IMR-90 (cell line): ENCODE measurements at regions not wholly inside any gene's neighbourhood (a gene's known extent, or its start where the extent isn't known, plus 50 kb on each side); places are given as distances from the start of the nearest gene placed in this dataset.

Source experiments
- ATAC-seq: fragments of 200-7000 bp; cut with Tn5 transposase; 2 replicates; pipeline ENCODE4 v1.9.1; 2020; ENCODE audit warnings: low read depth, mild to moderate bottlenecking, moderate library complexity
- BruUV-seq: library from RNA; stranded (reverse); fragments of 400-500 nt; replicated peaks from 2 replicates; lab custom pipeline; 2021; lab: Mats Ljungman, UMichigan
- CTCF ChIA-PET: fragments of 300-600 bp; formaldehyde crosslinking; extraction: SDS; loops from one replicate; lab custom pipeline; 2021; ENCODE audit warnings: antibody characterized with exemption; lab: Yijun Ruan, JAX
- POLR2A ChIA-PET: fragments of 300-600 bp; sonication (Branson Sonifier 250); formaldehyde crosslinking; loops from one replicate; lab custom pipeline; 2022; ENCODE audit warnings: antibody characterized with exemption; ENCODE audit not compliant: unreplicated experiment; lab: Charles Lee
- DNase-seq: peaks from one replicate; pipeline ENCODE4 v3.0.0; 2013
- H2AFZ ChIP-seq: replicated peaks from 2 replicates; pipeline ENCODE3; 2013; ENCODE audit warnings: low read length, mild to moderate bottlenecking; ENCODE audit not compliant: poor library complexity
- H2AK5ac ChIP-seq: 2 replicates; pipeline ENCODE4 v1.6.1; 2013; ENCODE audit warnings: low read depth, low read length, inconsistent platforms
- H2AK9ac ChIP-seq: replicated peaks from 2 replicates; pipeline ENCODE3; 2013; ENCODE audit warnings: mild to moderate bottlenecking, low read depth, low read length, moderate library complexity; ENCODE audit not compliant: poor library complexity
- H2BK120ac ChIP-seq: 2 replicates; pipeline ENCODE4 v1.6.1; 2013; ENCODE audit warnings: low read depth, low read length, inconsistent platforms
- H2BK15ac ChIP-seq: 3 replicates; pipeline ENCODE4 v1.6.1; 2013; ENCODE audit warnings: low read depth, low read length, inconsistent platforms
- H2BK20ac ChIP-seq: 2 replicates; pipeline ENCODE4 v1.6.1; 2013; ENCODE audit warnings: low read depth, mild to moderate bottlenecking, inconsistent platforms, low read length, moderate library complexity
- H2BK5ac ChIP-seq: 2 replicates; pipeline ENCODE4 v1.6.1; 2013; ENCODE audit warnings: mild to moderate bottlenecking, low read depth, low read length, inconsistent platforms; ENCODE audit not compliant: poor library complexity, severe bottlenecking
- H3K14ac ChIP-seq: replicated peaks from 2 replicates; pipeline ENCODE4 v1.6.1; 2013; ENCODE audit warnings: low read depth, low read length, inconsistent platforms
- H3K18ac ChIP-seq: 2 replicates; pipeline ENCODE4 v1.6.1; 2013; ENCODE audit warnings: low read depth, low read length, control low read depth
- H3K23ac ChIP-seq: 2 replicates; pipeline ENCODE4 v1.6.1; 2013; ENCODE audit warnings: low read depth, low read length, inconsistent platforms
- H3K27ac ChIP-seq: 2 replicates; pipeline ENCODE4 v1.5.1; 2013; ENCODE audit warnings: mild to moderate bottlenecking, control low read depth, low read length; ENCODE audit not compliant: insufficient read depth
- H3K27me3 ChIP-seq: 2 replicates; pipeline ENCODE4 v1.6.1; 2013; ENCODE audit warnings: low read length; ENCODE audit not compliant: control insufficient read depth, insufficient read depth
- H3K36me3 ChIP-seq: 2 replicates; pipeline ENCODE4 v1.6.1; 2013; ENCODE audit warnings: low read length, mixed read lengths; ENCODE audit not compliant: control insufficient read depth, insufficient read depth
- H3K4ac ChIP-seq: 2 replicates; pipeline ENCODE4 v1.6.1; 2013; ENCODE audit warnings: low read depth, low read length, inconsistent platforms
- H3K4me1 ChIP-seq: 2 replicates; pipeline ENCODE4 v1.6.1; 2013; ENCODE audit warnings: low read length, mixed read lengths; ENCODE audit not compliant: control insufficient read depth, insufficient read depth
- H3K4me2 ChIP-seq: 2 replicates; pipeline ENCODE4 v1.6.1; 2013; ENCODE audit warnings: low read depth, mild to moderate bottlenecking, control low read depth, low read length, moderate library complexity
- H3K4me3 ChIP-seq: 2 replicates; pipeline ENCODE4 v1.5.1; 2013; ENCODE audit warnings: low read depth, mild to moderate bottlenecking, control low read depth, low read length, moderate library complexity; ENCODE audit not compliant: insufficient read depth
- H3K56ac ChIP-seq: 2 replicates; pipeline ENCODE4 v1.6.1; 2013; ENCODE audit warnings: low read length, inconsistent platforms; ENCODE audit not compliant: insufficient read depth; ENCODE audit errors: extremely low read depth
- H3K79me1 ChIP-seq, 2 experiments: 2 replicates each; pipeline ENCODE4 v1.6.1; 2013; ENCODE audit warnings: low read length in 2 of 2, inconsistent platforms in 1 of 2, low read depth in 1 of 2
- H3K9ac ChIP-seq: 2 replicates; pipeline ENCODE4 v1.6.1; 2013; ENCODE audit warnings: low read depth, low read length, control low read depth
- H3K9me1 ChIP-seq: 2 replicates; pipeline ENCODE4 v1.6.1; 2013; ENCODE audit warnings: low read length, inconsistent platforms; ENCODE audit not compliant: insufficient read depth
- H3K9me3 ChIP-seq: 2 replicates; pipeline ENCODE4 v1.6.1; 2013; ENCODE audit warnings: low read length; ENCODE audit not compliant: control insufficient read depth, insufficient read depth
- H4K20me1 ChIP-seq: 2 replicates; pipeline ENCODE4 v1.6.1; 2013; ENCODE audit warnings: low read length, inconsistent platforms; ENCODE audit not compliant: insufficient read depth
- H4K5ac ChIP-seq: 2 replicates; pipeline ENCODE4 v1.6.1; 2013; ENCODE audit warnings: mild to moderate bottlenecking, low read depth, low read length, control low read depth
- H4K8ac ChIP-seq, 2 experiments: 2 replicates each; pipeline ENCODE4 v1.6.1; 2013; ENCODE audit warnings: low read depth in 2 of 2, low read length in 2 of 2, control low read depth in 1 of 2, inconsistent platforms in 1 of 2
- H4K91ac ChIP-seq: 2 replicates; pipeline ENCODE4 v1.6.1; 2013; ENCODE audit warnings: low read depth, low read length, inconsistent platforms; ENCODE audit not compliant: insufficient read depth
- BHLHE40 ChIP-seq: fragments of 150-350 bp; IDR thresholded peaks from 2 replicates; pipeline ENCODE4 v1.6.1; 2016; ENCODE audit warnings: mild to moderate bottlenecking, low read depth, low read length
- CEBPB ChIP-seq: IDR thresholded peaks from 2 replicates; pipeline ENCODE4 v1.6.1; 2012; ENCODE audit warnings: low read depth, low read length, improper control_type of control experiment
- ELK1 ChIP-seq: fragments of 150-350 bp; IDR thresholded peaks from 2 replicates; pipeline ENCODE4 v1.6.1; 2016; ENCODE audit warnings: low read depth, mild to moderate bottlenecking, low read length, moderate library complexity, borderline replicate concordance
- MXI1 ChIP-seq: IDR thresholded peaks from 2 replicates; pipeline ENCODE4 v1.6.1; 2012; ENCODE audit warnings: low read depth, mild to moderate bottlenecking, low read length, moderate library complexity, borderline replicate concordance
- NFE2L2 ChIP-seq: fragments of 150-350 bp; IDR thresholded peaks from 2 replicates; pipeline ENCODE4 v1.6.1; 2016; ENCODE audit warnings: low read depth, mild to moderate bottlenecking, low read length
- RAD21 ChIP-seq: IDR thresholded peaks from 2 replicates; pipeline ENCODE4 v1.6.1; 2012; ENCODE audit warnings: low read length, improper control_type of control experiment
- SMC3 ChIP-seq: fragments of 150-350 bp; IDR thresholded peaks from 2 replicates; pipeline ENCODE4 v1.6.1; 2016; ENCODE audit warnings: low read depth, mild to moderate bottlenecking, antibody characterized with exemption, low read length, moderate library complexity
- USF2 ChIP-seq: fragments of 150-350 bp; IDR thresholded peaks from 2 replicates; pipeline ENCODE4 v1.6.1; 2017; ENCODE audit warnings: mild to moderate bottlenecking, antibody characterized with exemption, low read length, low read depth
- WGBS, 2 experiments: methylation state at CpG; one replicate each; pipeline versions ENCODE4 v1.1.5 to v1.1.7; 2013; ENCODE audit warnings: missing lambda C conversion rate in 2 of 2; ENCODE audit not compliant: insufficient read length in 1 of 2; ENCODE audit errors: extremely low coverage in 2 of 2; 5-methylcytosine and 5-hydroxymethylcytosine counted together
- dilution Hi-C: fragments of 300-500 bp; cut with HindIII; formaldehyde crosslinking; loops from one replicate; pipeline ENCODE4 v1.14.3; 2018; ENCODE audit warnings: low sequenced_read_pairs; ENCODE audit not compliant: unreplicated experiment
- in situ Hi-C: fragments of 300-500 bp; cut with MboI; formaldehyde crosslinking; loops from 3 replicates; pipeline ENCODE4 v1.14.3; 2019; ENCODE audit warnings: low sequenced_read_pairs, inconsistent platforms, mixed read lengths
- intact Hi-C: fragments of 100-400 bp; cut with micrococcal nuclease; formaldehyde crosslinking; loops from 2 replicates; pipeline ENCODE4 v1.10.0; 2022

- no peak overlapping the region for H3K4ac ChIP-seq
- ATAC-seq (no peak), DNase-seq (no peak)
- no peak for TF ChIP-seq USF2
- no peak for TF ChIP-seq BHLHE40
- TF ChIP-seq MXI1: no peak
- no peak for TF ChIP-seq NFE2L2
- TF ChIP-seq CEBPB: no peak
- no peak for TF ChIP-seq ELK1
- no peak for TF ChIP-seq RAD21
- TF ChIP-seq SMC3: no peak
- ChIA-PET POLR2A (no interaction called here), CTCF (no interaction called here)
- no peak overlapping the region for H3K27ac ChIP-seq
- no peak overlapping the region for H2BK120ac ChIP-seq
- H3K23ac ChIP-seq: no peak overlapping the region
- H4K20me1 ChIP-seq: no peaks in the 10 kb centered on the region
- no peak overlapping the region for H4K5ac ChIP-seq
- H2AFZ ChIP-seq: no peak overlapping the region
- H3K9me1 ChIP-seq: no peaks in the 10 kb centered on the region
- H2BK15ac ChIP-seq: no peak overlapping the region
- H3K4me1 ChIP-seq: no peaks in the 10 kb centered on the region
- no peaks in the 10 kb centered on the region for H3K27me3 ChIP-seq
- no peak overlapping the region for H2BK20ac ChIP-seq
- H4K91ac ChIP-seq: no peak overlapping the region
- H3K36me3 ChIP-seq: no peaks in the 10 kb centered on the region
- 46% methylated on average over 2 of the region's 7 CpGs; no CpG with 5 or more reads in 1 of the 2 experiments for WGBS, 2 experiments
- H2BK5ac ChIP-seq: no peak overlapping the region
- no peak overlapping the region for H3K56ac ChIP-seq
- H3K4me2 ChIP-seq: no peak overlapping the region
- no peak overlapping the region for H3K9ac ChIP-seq
- H2AK5ac ChIP-seq: no peak overlapping the region
- dilution Hi-C loops: no loop called here
- H3K9me3 ChIP-seq: peaks cover 15% of the 10 kb centered on the region
- H3K14ac ChIP-seq: no peak overlapping the region
- in situ Hi-C loops: no loop called here
- BruUV-seq: no TSS peak
- no peak overlapping the region for H3K4me3 ChIP-seq
- H3K18ac ChIP-seq: no peak overlapping the region
- H3K79me1 ChIP-seq: no peaks in the 10 kb centered on the region
- intact Hi-C loops: no loop called here
- H2AK9ac ChIP-seq: no peak overlapping the region
- H4K8ac ChIP-seq: no peak overlapping the region
These were observed 96.4 kb upstream of the SHISA6 start for GRCh38 chr17:11144358-11145233.
